Thyroid gland (tissue), 4 donors: ENCODE measurements at regions not wholly inside any gene's neighbourhood (a gene's known extent, or its start where the extent isn't known, plus 50 kb on each side); places are given as distances from the start of the nearest gene placed in this dataset.

Source experiments
- CTCF ChIP-seq, 6 experiments: fragments of 200-600 bp in 3 of 6; fragments of 450-650 bp in 3 of 6; sonication (generic) in 3 of 6; IDR thresholded peaks; one replicate each; pipeline ENCODE4 v1.5.1; 2016 to 2019; ENCODE audit warnings: antibody characterized with exemption in 6 of 6, mild to moderate bottlenecking in 2 of 6, inconsistent platforms in 1 of 6, moderate library complexity in 1 of 6
- POLR2A ChIP-seq, 2 donors: fragments of 450-650 bp; IDR thresholded peaks; one replicate each; pipeline ENCODE4 v1.6.1; 2017; ENCODE audit warnings: antibody characterized with exemption in 2 of 2, mild to moderate bottlenecking in 2 of 2, moderate library complexity in 1 of 2

GRCh38 chr1:5141750-5142149, 487.3 kb downstream of the AJAP1 start:
- TF ChIP-seq CTCF (IDR thresholded peaks at IDR 0.05), result no peak
- TF ChIP-seq POLR2A (IDR thresholded peaks at IDR 0.05), result no peak
